ENCODE measurements at regions not wholly inside any gene's neighbourhood (a gene's known extent, or its start where the extent isn't known, plus 50 kb on each side); places are given as distances from the start of the nearest gene placed in this dataset.

- TF ChIP-seq ATF2 (IDR thresholded peaks at IDR 0.05; ENCODE audit: low read length) = no peak
These were observed 1766.1 kb upstream of the C9orf72 start (continued) for GRCh38 chr9:29339387-29339786.
